Hematopoietic multipotent progenitor cell treated with erythropoietin and hydrocortisone succinate and interleukin-3 and kit ligand, for 6 days (in vitro differentiated cells): ENCODE measurements at regions not wholly inside any gene's neighbourhood (a gene's known extent, or its start where the extent isn't known, plus 50 kb on each side); places are given as distances from the start of the nearest gene placed in this dataset.

Experiments
- DNase-seq: peaks from one replicate; pipeline ENCODE4 v3.0.0-alpha.2; 2015

DNA sequence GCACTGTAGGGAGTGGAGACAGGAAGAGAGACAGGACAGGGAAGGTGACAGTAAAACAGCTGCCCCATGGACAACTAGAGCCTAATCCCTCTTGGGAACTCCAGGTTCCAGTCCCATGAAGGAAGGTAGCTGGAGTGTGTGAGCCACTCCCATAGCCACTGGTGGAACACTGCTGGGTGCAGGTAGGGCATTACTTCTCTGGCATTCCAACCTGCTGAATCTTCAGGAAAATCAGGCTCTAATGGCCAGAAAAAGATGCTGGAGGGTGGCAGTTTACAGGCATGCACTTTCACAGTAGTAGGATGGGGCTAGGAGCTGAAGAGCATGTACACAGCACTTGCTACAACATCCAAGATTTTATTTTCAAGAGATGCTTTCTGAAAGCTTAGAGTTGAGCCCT lies 259.4 kb downstream of the AUH start:
- no peak for DNase-seq

DNA sequence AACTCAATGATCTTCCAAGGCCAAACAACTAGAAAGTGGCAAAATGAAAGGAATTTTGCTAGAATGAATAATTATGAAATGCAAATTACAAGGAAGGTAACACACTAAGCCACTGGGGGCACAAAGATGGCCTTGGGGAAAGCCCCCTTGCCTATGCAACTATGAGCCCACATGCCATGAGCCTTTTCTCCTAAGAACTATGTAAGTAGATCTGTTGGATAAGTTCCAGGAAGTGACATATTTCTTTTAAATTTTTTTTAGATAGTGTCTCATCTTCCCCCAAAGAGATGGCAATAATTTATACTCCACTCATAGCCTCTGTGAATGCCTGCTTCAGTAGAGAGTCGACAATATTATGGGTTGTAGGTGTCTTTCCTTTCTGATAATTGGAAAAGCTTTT lies 257.8 kb downstream of the AUH start:
- DNase-seq = no peak

DNA sequence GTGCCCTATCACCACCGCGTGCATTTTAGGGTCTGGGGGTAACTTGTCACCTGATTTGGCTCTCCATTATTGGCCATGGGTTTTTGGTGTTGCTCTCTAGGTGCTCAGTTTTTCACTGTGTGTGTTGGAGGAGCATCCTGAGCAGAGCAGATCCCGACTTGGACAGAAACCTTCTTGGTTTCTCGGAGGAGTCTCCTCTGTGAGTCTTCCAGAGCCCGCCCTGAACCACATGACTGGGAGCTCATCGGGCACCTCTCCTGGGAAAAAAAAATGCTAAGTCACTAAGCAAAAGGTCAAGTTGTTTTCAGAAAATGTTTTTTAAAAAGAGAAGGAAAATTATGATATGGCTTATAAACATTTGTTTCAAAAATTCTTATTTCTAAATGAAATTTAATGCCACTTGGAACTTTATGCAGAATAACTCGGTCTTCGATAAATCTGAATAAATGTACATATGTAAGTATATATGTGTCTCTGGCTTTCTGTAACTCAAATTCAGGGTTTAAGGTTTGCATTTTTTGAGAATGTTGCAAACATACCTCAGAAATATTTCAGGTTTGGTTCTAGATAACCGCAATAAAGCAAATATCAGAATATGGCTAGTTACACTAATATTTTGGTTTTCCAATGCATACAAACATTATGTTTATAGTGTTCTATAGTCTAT lies 255.2 kb downstream of the AUH start:
- DNase-seq = no peak

DNA sequence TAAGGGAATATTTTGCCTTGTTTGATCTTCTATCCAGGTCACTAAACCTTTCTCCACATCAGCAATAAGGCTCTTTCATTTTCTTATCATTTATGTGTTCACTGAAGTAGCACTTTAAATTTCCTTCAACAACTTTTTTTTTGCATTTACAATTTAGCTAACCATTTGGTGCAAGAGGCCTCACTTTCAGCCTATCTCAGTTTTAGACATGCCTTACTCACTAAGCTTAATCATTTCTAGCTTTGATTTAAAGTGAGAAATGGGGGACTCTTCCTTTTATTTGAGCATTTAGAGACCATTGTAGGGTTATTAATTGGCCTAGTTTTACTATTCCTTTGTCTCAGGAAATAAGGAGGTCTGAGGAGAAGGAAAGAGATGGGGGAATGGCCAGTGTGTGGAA lies 250.5 kb downstream of the AUH start:
- no peak for DNase-seq

DNA sequence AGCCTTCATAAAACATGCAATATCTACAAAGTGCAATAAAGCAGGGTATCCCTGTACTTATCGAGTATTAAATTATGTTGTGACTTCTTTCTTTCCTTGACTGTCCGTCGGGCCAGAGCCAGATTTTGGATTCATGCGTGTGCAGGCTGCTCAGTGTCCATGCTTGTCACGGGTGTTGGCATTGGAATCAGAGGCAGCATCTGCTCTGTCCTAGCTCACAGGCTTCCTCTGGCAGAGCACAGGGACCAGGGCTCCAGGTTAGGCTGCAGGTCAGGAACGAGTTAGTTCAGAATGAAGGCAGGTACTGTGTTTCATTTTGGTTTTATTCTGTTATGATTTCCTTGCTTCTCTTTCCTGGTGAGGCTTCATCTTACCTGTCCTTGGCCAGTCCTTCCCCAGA lies 249.8 kb downstream of the AUH start:
- no peak for DNase-seq

DNA sequence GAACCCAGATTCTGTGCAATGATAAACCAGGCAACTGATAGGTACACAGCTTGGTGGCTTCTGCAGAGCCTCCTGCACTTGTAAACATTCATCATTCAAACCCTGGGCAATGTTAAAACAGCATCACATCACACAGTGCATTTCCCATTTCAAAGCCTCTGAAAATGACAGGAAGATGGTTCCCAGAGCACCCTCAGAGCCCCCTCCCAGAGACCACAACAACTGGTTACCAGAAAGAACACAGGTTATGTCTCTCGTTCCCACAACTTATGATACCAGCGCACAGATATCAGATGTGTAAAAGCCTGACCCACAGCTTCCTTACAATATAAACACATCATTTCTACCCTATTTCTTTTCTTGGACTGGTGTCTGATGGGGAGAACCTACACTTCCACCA lies 248.7 kb downstream of the AUH start:
- no peak for DNase-seq

DNA sequence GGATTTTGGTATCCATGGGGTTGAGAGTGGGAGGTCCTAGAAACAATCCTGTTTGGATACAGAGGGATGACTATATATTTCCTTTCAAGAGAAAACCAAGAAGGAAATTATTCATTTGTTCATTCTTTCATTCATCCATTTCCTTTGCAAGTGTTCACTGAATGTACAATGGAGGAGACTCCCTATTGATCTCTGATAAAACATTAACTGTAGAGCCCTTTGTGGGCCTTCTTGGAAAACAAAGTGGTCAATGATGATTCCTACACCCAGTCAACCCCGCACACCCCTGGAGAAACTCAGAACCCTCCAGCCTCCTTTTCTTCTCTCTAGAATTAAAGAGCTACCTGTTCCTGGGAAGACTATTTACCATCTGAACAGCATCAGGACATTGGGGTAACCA lies 247.3 kb downstream of the AUH start:
- no peak for DNase-seq

DNA sequence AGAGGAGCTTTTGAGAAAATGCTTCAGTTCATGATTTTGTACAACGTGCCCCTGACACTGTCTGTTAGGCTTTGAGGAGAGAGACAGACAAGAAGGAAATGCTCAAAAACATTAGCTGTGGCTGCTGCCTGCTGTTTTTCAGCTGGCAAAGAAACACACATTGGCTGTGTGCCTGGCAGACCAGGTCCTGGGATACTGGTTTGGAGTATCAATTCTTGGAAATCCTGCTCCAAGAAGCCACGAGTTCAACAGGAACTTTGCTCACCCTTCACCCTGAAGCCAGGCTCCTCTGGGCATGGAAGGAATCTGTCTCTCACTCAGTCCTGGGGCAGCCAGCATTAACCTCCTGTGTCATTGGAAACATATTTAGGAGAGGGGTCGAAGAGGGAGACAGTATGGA lies 245.5 kb downstream of the AUH start:
- no peak for DNase-seq

DNA sequence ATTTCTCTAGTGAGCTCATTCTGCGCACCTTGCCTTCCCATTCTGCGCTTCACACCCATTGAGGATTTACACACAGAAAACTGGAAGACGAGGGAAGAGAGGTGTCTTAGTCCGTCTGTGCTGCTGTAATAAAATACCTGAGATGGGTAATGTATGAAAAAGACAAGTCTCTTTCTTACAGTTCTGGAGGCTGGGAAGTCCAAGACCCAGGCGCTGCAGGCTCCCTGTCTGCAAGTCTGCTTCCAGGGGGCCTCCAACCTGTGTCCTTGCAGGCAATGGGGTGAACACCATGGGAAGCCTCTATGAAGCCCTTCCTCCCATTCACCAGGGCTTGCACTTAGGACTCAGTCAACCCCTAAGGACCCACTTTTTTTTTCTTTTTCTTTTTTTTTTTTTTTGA lies 245.0 kb downstream of the AUH start:
- DNase-seq = no peak

DNA sequence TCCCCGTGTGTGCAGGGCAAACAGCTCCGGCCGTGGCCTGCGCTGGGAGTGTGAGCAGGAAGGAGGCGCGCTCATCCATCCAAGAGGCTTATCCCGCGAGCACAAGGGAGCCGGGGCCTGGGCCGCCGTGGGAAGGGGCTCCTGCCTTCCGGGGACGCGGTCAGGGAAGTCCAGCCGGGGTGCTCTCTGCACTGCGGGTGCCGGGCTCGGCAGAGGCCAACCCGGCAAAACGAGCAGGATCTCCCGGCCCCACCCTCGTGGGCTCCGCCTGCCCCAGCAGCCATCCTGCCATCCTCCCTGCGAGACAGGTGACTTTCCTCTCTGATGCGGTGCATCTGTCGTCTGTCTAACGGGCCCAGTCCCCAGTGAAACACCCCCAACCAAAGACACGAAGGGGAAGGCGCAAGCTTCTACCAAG lies 244.2 kb downstream of the AUH start:
- no peak for DNase-seq

DNA sequence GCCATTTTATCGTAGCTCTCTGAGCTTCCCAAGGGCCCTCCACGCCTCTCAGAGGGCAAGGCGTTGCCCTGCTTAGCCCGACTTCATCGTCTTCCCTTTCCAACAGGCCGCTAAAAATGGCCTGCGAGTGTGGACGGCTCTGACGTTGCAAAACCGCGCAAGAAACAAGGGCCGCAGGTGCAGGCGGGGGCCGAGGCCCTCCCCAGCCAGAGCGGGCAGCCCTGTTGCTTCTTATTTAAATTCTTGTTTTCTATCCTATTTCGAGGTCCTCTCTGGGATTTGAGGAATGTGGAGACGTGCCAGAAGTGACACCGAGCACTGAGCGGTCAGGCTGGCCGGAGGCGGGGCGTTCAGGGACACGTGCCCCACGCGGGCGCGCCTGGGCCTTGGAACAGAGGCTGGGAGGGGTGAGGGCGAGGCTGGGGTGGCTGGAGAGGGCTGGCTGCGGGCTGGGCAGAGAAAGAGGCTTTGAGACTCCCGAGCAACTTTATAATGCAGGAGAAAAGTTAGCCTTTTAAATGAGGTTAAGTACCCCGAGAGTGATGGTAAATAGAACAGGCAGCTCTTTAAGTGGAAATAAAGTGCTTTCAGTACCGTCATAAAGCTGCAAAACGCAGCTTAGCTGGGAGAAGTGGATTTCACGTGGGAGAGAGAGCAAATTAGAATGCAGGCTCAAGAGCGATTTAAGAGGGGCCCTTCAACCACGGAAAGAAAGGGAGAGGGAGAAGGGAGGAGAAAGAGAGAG lies 243.6 kb downstream of the AUH start:
- DNase-seq = peak; percentile 30

DNA sequence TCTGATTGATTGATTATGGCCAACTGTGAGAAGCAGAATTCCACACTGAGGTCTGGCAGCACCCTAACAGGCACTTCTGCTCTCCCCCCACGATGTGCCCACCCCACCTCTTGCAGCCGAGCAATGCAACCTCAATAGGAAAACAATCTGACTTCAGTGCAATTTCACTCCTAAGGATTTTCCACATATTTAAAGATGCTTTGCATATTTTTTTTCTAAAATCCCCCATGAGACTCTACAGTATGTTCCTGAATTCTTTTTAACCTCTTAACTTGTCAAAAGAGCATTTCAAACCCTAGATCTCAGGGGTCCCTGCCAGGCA lies 243.1 kb downstream of the AUH start:
- no peak for DNase-seq

DNA sequence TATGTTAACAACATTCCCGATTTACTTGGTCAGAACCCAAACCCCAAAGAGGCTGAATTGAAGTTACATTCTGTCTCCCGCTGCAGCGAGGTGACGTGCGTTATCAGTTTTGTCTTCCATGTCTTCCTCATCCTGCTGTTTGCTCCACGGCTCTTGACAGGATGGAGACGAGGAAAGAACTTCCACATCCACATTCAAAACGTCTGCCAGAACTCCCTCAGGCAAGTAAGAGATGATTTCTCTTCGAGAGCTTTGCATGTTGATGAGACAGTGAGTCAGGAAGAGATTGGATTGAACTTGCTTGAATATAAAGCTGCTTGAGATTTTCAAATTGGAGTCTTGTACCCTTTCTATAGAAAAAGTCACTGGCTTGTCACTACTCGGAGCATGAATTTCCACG lies 242.6 kb downstream of the AUH start:
- DNase-seq = no peak

DNA sequence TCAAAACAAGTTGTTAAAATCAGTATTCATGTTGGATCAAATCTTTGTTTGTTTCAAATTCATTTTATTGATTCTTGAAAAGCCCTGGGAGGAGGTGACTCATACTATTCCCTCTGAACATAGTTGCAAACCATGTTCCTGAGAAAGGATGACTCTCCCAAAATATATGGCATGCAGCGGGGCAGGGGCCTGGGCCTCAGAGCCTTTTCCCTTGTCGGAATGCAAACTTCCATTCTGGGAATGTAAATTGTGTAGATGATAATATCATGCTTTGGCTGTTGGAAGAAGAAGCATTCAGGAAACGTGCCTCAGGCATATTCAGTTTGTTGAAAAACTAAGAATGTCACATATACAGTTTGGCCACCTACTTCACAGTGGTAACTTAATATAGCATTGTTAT lies 242.0 kb downstream of the AUH start:
- DNase-seq = no peak

DNA sequence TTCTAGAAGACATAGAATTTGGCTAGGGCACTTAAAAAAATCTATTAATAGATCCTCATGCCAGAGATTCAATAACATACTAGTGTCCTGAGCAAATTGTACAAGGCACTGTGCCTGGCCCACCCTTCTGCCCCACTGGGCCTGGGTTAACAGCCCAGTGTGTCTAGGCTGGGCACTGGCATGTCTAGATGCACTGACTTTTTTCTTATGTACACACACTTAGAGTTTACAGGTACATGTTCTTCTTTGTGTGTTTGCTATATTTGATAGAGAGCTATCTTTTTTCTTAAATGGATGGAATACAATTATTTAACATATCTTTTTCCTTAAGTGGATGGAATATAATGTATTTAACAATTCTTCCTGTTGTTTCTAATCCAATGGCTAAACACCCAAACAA lies 241.5 kb downstream of the AUH start:
- no peak for DNase-seq

DNA sequence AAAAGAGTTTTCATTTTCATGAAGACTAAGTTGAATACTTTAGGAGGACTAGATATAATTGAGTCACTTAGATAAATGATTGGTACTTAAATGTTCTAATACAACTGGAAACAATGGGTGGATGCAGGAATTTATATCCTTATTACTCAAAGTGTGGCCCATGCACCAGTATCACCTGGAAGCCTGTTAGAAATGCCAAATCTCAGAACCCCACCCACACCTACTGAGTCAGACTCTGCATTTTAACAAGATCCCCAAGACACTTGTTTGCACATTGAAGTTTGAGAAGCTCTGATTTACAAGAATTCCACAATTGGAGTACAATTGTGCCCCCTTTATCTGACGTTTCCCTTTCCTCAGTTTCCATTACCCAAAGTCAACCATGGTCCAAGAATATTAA lies 239.0 kb downstream of the AUH start:
- no peak for DNase-seq

DNA sequence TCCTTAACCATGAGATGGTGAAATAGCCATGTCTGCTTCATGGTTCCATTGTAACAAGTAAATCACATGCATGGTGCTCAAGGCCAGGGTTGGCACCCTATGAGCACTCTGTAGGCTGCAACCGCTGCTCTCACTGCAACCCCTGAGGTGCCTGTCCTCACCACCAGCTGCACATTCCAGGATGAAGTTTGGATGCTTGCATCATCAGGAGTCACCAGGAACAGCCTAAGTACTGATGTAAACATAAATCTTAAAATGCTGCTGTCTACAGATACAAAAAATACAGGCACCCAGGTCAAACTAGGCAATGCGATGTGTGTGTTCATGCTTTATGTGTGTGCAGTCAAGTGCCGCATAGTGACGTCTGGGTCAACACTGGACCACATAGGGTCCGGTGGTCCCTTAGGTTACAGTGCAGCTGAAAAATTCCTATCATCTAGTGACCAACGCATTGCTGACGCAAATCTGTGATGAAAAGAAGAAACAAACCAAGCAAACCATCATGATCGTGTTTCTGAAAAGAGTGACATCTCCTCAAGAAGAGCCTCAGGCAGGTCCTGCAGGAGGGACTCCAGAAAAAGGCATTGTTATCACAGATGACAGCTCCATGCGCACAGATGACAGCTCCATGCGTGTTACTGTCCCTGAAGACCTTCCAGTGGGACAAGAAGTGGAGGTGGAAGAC lies 234.8 kb downstream of the AUH start:
- DNase-seq = no peak

DNA sequence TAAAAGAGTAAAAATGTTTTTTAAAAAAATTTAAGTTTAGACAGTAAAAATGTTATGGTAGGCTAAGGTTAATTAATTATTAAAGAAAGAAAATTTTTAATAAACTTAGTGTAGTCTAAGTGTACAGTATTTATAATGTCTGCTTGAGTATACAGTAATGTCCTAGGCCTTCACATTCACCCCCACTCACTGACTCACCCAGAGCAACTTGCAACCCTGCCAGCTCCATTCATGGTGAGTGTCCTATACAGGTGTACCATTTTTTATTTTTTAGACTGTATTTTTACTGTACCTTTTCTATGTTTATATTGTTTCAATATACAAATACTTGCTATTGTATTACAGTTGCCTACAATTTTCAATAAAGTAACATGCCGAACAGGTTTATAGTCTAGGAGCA lies 234.1 kb downstream of the AUH start:
- DNase-seq = no peak

DNA sequence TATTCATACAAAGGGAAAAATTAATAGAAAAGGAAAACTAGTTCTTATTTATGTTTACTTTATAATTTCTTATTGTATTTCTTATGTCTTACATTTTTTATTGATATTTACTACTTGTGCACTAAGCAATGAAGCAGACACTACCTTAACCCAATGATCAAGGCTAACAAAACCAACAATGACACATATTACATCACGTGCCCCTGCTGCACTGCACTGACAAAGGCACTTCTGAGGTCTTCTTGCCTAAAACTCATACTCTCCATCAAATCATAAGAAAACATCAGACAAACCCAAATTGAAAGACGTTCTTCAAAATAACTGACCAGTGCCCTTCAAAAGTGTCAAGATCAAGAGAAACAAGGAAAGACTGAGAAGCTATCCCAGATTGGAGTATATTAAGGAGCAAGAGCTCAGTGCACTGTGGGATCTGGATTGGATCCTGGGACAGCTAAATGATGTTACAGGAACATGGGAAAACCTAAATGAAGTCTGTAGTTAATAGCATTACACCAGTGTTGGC lies 230.9 kb downstream of the AUH start:
- no peak for DNase-seq

DNA sequence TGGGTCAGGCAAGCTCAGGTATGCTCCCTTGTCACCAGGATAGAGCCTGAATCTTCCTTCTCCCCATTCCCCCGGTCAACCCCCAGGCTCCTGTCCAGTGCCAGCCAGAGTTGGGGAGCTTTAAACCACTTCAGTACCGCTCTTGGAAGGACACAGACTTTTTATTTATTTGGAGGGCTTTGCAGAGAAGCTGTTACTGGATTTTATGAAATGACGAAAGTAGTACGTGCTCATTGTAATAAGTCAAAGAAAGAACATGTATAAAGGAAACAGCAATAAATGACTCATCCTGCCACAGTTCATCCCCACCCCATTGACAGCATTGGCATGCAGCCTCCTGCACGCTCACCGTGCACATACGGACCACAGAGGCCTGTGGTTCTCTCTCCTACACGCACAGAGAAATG lies 230.3 kb downstream of the AUH start:
- peak; percentile 54 for DNase-seq

DNA sequence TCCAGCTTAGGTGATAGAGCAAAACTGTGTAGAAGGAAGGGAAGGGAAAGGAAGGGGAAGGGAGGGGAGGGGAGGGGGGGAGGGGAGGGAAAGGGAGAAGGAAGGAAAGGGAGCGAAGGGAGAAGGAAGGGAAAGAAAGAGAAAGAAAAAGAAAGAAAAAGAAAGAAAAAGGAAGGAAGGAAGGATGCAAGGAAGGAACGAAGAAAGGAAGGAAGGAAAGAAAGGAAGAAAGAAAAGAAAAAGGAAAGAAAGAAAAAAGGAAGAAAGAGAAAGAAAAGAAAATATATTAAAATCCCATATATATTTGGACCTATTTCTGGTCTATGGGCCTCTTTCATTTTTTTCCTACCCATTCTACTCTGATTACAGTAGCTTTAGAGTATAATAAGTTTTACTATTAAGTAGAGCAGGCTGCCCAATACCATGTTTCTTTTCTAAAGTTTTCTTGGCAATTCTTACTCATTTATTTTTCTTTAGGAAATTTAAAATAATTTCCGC lies 229.1 kb downstream of the AUH start:
- DNase-seq = no peak

DNA sequence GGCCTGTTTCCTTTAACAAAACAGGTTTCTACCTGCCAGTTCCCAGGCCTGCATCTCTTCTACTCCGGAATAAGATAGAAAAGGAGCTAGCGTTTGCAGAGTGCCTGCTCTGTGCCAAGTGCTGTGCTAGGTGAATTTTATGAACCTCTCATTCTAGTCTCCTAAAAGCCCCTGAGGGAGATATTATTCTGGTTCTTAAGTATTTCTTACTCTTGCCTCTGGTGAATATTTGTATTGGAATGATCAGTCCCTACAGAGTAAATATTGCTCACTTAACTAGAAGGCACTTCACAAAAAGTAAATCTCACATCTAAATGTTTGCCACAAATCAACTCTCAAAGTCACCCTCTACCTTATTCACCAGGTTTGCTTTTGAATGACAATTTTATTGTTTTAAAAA lies 227.1 kb downstream of the AUH start:
- DNase-seq = no peak

DNA sequence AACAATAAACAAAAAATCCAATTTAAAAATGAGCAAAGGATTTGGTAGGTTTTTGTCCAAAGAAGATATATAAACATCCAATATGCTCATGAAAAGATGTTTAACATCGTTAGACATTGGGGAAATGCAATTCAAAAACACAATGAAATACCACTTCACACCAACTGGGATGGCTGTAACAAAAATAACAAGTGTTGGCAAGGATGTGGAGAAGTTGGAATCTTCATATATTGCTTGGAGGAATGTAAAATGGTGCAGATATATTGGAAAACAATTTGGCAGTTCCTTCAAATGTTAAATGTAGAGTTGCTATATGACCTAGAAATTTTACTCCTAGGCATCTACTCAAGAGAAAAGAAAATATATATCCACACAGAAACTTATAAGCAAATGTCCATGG lies 224.3 kb downstream of the AUH start:
- DNase-seq = no peak

DNA sequence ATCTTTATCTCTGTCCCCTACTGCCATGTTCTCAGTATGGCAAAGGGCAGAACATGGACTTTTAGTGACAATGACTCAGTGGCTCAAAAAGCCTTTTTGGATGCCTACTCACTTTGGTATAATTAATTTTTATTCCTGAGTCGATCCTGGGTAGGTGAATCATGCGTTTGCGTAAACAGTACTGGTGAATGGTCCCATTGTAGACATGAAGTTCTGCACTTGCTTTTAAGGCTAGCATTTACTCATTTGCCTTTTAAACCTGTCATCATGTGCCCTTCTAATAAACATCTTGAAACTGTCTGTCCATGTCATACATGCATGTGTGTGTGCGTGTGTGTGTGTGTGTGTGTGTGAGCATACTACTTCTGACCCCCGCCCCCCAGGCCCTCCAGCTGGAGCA lies 223.0 kb downstream of the AUH start:
- no peak for DNase-seq
